ENCODE measurements at regions not wholly inside any gene's neighbourhood (a gene's known extent, or its start where the extent isn't known, plus 50 kb on each side); places are given as distances from the start of the nearest gene placed in this dataset.

- no peak overlapping the region for H3K27ac ChIP-seq (ENCODE audit: low read length)
- H3K36me3 ChIP-seq (ENCODE audit: control insufficient read depth, insufficient read depth, low read length): no peaks in the 10 kb centered on the region
- H3K4me1 ChIP-seq (ENCODE audit: control insufficient read depth, insufficient read depth, low read length): no peaks in the 10 kb centered on the region
- no peaks in the 10 kb centered on the region for H3K9me3 ChIP-seq (ENCODE audit: control insufficient read depth, insufficient read depth, low read length)
- H3K4me3 ChIP-seq (ENCODE audit: low read length): no peak overlapping the region
- no peak for DNase-seq (ENCODE audit: low read depth, low spot score)
- H3K27me3 ChIP-seq (ENCODE audit: control insufficient read depth, insufficient read depth, low read length): no peaks in the 10 kb centered on the region
These were observed 617.7 kb downstream of the MBD2 start for GRCh38 chr18:53606792-53607191.

DNA sequence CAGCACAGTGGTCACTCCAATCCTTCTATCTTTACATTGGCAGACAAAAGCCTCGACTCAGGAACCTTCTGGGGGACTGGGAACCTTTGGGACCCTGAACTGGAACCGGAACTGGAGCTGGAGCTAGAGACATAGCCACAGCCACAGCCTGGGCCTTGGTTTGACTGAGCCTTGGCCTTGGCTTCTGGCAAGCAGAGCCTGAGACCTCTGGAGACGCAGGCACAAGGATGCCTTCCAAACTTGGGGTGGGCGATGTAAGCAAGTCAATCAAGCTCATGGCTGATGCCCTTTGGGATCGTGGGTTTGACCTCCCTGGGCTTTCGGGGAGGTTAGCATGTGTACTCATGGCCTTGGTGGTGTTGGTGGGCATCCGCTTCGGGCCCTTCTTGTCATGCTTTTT is 619.3 kb downstream of the MBD2 start:
- no peaks in the 10 kb centered on the region for H3K27me3 ChIP-seq (ENCODE audit: control insufficient read depth, insufficient read depth, low read length)
- H3K9me3 ChIP-seq (ENCODE audit: control insufficient read depth, insufficient read depth, low read length): no peaks in the 10 kb centered on the region
- no peaks in the 10 kb centered on the region for H3K4me1 ChIP-seq (ENCODE audit: control insufficient read depth, insufficient read depth, low read length)
- H3K36me3 ChIP-seq (ENCODE audit: control insufficient read depth, insufficient read depth, low read length): no peaks in the 10 kb centered on the region
- DNase-seq (ENCODE audit: low read depth, low spot score): no peak
- no peak overlapping the region for H3K27ac ChIP-seq (ENCODE audit: low read length)
- no CpG with 5 or more reads among the region's 8 CpGs for WGBS (ENCODE audit: insufficient coverage, insufficient read length)
- H3K4me3 ChIP-seq (ENCODE audit: low read length): no peak overlapping the region

GRCh38 chr18:53603276-53603675 is 621.2 kb downstream of the MBD2 start:
- Histone ChIP-seq H3K4me3 (ENCODE audit: low read length) (no peak overlapping the region), H3K27ac (ENCODE audit: low read length) (no peak overlapping the region), H3K27me3 (ENCODE audit: control insufficient read depth, insufficient read depth, low read length) (no peaks in the 10 kb centered on the region), H3K36me3 (ENCODE audit: control insufficient read depth, insufficient read depth, low read length) (no peaks in the 10 kb centered on the region), H3K4me1 (ENCODE audit: control insufficient read depth, insufficient read depth, low read length) (no peaks in the 10 kb centered on the region), H3K9me3 (ENCODE audit: control insufficient read depth, insufficient read depth, low read length) (no peaks in the 10 kb centered on the region)
- DNase-seq (ENCODE audit: low read depth, low spot score): no peak
- no CpG with 5 or more reads among the region's 1 CpG for WGBS (ENCODE audit: insufficient coverage, insufficient read length)

GRCh38 chr18:53601344-53601743 is 623.1 kb downstream of the MBD2 start:
- no peaks in the 10 kb centered on the region for H3K36me3 ChIP-seq (ENCODE audit: control insufficient read depth, insufficient read depth, low read length)
- H3K9me3 ChIP-seq (ENCODE audit: control insufficient read depth, insufficient read depth, low read length): no peaks in the 10 kb centered on the region
- no peak overlapping the region for H3K4me3 ChIP-seq (ENCODE audit: low read length)
- DNase-seq (ENCODE audit: low read depth, low spot score): no peak
- 100% methylated on average over 1 of the region's 3 CpGs for WGBS (ENCODE audit: insufficient coverage, insufficient read length)
- H3K4me1 ChIP-seq (ENCODE audit: control insufficient read depth, insufficient read depth, low read length): no peaks in the 10 kb centered on the region
- H3K27me3 ChIP-seq (ENCODE audit: control insufficient read depth, insufficient read depth, low read length): no peaks in the 10 kb centered on the region
- H3K27ac ChIP-seq (ENCODE audit: low read length): no peak overlapping the region

DNA sequence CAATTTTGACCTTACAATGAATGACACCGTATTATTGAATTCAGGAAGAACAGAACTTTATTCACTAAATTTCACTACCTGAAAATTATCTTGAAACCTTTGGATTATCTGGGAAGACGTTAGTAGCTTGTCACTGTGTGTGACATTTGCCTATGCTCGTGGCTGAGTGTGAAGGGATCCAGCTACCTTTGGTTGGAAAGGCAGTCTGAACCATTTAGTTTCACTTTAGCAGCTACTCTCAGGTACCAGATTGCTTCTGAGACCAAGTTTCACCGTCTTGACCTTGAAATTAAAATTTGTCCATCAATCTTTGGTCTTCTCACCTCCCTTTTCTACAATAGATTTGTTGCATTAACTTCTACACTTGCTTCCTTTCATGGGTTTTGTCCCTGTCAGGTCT is 637.5 kb downstream of the MBD2 start:
- Histone ChIP-seq H3K27me3 (ENCODE audit: control insufficient read depth, insufficient read depth, low read length) (no peaks in the 10 kb centered on the region), H3K4me3 (ENCODE audit: low read length) (no peak overlapping the region), H3K27ac (ENCODE audit: low read length) (no peak overlapping the region), H3K4me1 (ENCODE audit: control insufficient read depth, insufficient read depth, low read length) (no peaks in the 10 kb centered on the region), H3K9me3 (ENCODE audit: control insufficient read depth, insufficient read depth, low read length) (no peaks in the 10 kb centered on the region), H3K36me3 (ENCODE audit: control insufficient read depth, insufficient read depth, low read length) (no peaks in the 10 kb centered on the region)
- WGBS (ENCODE audit: insufficient coverage, insufficient read length): no CpG with 5 or more reads among the region's 4 CpGs
- DNase-seq (ENCODE audit: low read depth, low spot score): no peak
